Vagina (tissue), 2 donors: ENCODE measurements at regions not wholly inside any gene's neighbourhood (a gene's known extent, or its start where the extent isn't known, plus 50 kb on each side); places are given as distances from the start of the nearest gene placed in this dataset.
"Not testable (repeated sequence)": the region's sequence is repeated elsewhere in the genome, so short reads cannot be mapped to it uniquely, and the experiment has no call there.

Source experiments
- DNase-seq, 2 donors: peaks; one replicate each; pipeline ENCODE4 v3.0.0-alpha.2; 2017; ENCODE audit errors: extremely low spot score in 2 of 2
- H3K27ac ChIP-seq: fragments of 200-600 bp; sonication (generic); one replicate; pipeline ENCODE4 v1.5.1; 2019
- H3K27me3 ChIP-seq: fragments of 200-600 bp; sonication (generic); one replicate; pipeline ENCODE4 v1.5.1; 2019
- H3K36me3 ChIP-seq, 2 donors: fragments of 200-600 bp; sonication (generic); one replicate each; pipeline ENCODE4 v1.5.1; 2017 to 2019
- H3K4me1 ChIP-seq: fragments of 200-600 bp; sonication (generic); one replicate; pipeline ENCODE4 v1.5.1; 2019
- H3K4me3 ChIP-seq, 2 donors: fragments of 200-600 bp; sonication (generic); 1 replicate in 1 of 2; 2 replicates in 1 of 2; pipeline ENCODE4 v1.5.1; 2016 to 2019
- H3K9me3 ChIP-seq: fragments of 200-600 bp; sonication (generic); one replicate; pipeline ENCODE4 v1.5.1; 2019
- CTCF ChIP-seq, 3 experiments: fragments of 450-650 bp in 2 of 3; fragments of 200-600 bp in 1 of 3; sonication (generic) in 1 of 3; IDR thresholded peaks; one replicate each; pipeline ENCODE4 v1.5.1; 2017 to 2019; ENCODE audit warnings: antibody characterized with exemption in 3 of 3, mild to moderate bottlenecking in 2 of 3, moderate library complexity in 2 of 3
- POLR2A ChIP-seq, 2 donors: fragments of 450-650 bp; IDR thresholded peaks; one replicate each; pipeline ENCODE4 v1.6.1; 2017; ENCODE audit warnings: antibody characterized with exemption in 2 of 2, mild to moderate bottlenecking in 2 of 2, moderate library complexity in 2 of 2
- POLR2AphosphoS5 ChIP-seq, 2 donors: sonication (generic); formaldehyde crosslinking; IDR thresholded peaks; one replicate each; pipeline ENCODE4 v1.9.0; 2017; ENCODE audit warnings: antibody characterized with exemption in 2 of 2, mild to moderate bottlenecking in 2 of 2, low read depth in 1 of 2; ENCODE audit not compliant: insufficient read depth in 1 of 2
- intact Hi-C: fragments of 100-400 bp; cut with DNase I; formaldehyde crosslinking; loops from one replicate; pipeline ENCODE4 v1.15.1; 2023

GRCh38 chr12:74595696-74596095 is 58.1 kb downstream of the ATXN7L3B start:
- no peaks in the 10 kb centered on the region for H3K4me1 ChIP-seq
- intact Hi-C loops, result no loop called here
- H3K9me3 ChIP-seq, result no peaks in the 10 kb centered on the region
- no peak overlapping the region for H3K4me3 ChIP-seq
- TF ChIP-seq POLR2AphosphoS5 (IDR thresholded peaks at IDR 0.05; ENCODE audit: insufficient read depth in 1 of 2, low read depth in 1 of 2), result no peak
- no peak for TF ChIP-seq CTCF (IDR thresholded peaks at IDR 0.05)
- no peak for TF ChIP-seq POLR2A (IDR thresholded peaks at IDR 0.05)
- no peak for DNase-seq
- no peaks in the 10 kb centered on the region for H3K36me3 ChIP-seq
- no peak overlapping the region for H3K27ac ChIP-seq
- H3K27me3 ChIP-seq, result no peaks in the 10 kb centered on the region

GRCh38 chr12:74598819-74599218 is 61.2 kb downstream of the ATXN7L3B start:
- no peak for TF ChIP-seq POLR2AphosphoS5 (IDR thresholded peaks at IDR 0.05; ENCODE audit: insufficient read depth in 1 of 2, low read depth in 1 of 2)
- no peak for TF ChIP-seq CTCF (IDR thresholded peaks at IDR 0.05)
- no peak for TF ChIP-seq POLR2A (IDR thresholded peaks at IDR 0.05)
- no peak for DNase-seq
- H3K4me1 ChIP-seq, result no peaks in the 10 kb centered on the region
- no peaks in the 10 kb centered on the region for H3K36me3 ChIP-seq
- no peaks in the 10 kb centered on the region for H3K27me3 ChIP-seq
- no peaks in the 10 kb centered on the region for H3K9me3 ChIP-seq
- intact Hi-C loops, result no loop called here
- no peak overlapping the region for H3K4me3 ChIP-seq
- no peak overlapping the region for H3K27ac ChIP-seq

- Histone ChIP-seq H3K4me3 (no peak overlapping the region), H3K4me1 (no peaks in the 10 kb centered on the region), H3K36me3 (no peaks in the 10 kb centered on the region), H3K9me3 (no peaks in the 10 kb centered on the region), H3K27me3 (no peaks in the 10 kb centered on the region), H3K27ac (no peak overlapping the region)
- intact Hi-C loops, result no loop called here
- DNase-seq, result no peak
- no peak for TF ChIP-seq POLR2AphosphoS5 (IDR thresholded peaks at IDR 0.05; ENCODE audit: insufficient read depth in 1 of 2, low read depth in 1 of 2)
- TF ChIP-seq CTCF (IDR thresholded peaks at IDR 0.05), result no peak
- no peak for TF ChIP-seq POLR2A (IDR thresholded peaks at IDR 0.05)
Measured at GRCh38 chr12:74599932-74600331, 62.3 kb downstream of the ATXN7L3B start.

GRCh38 chr12:74600817-74601216 is 63.2 kb downstream of the ATXN7L3B start:
- H3K27ac ChIP-seq, H3K36me3 ChIP-seq, intact Hi-C loops, H3K9me3 ChIP-seq, H3K27me3 ChIP-seq, DNase-seq, H3K4me3 ChIP-seq, H3K4me1 ChIP-seq: not testable (repeated sequence)

- Histone ChIP-seq H3K4me1 (no peaks in the 10 kb centered on the region), H3K27me3 (no peaks in the 10 kb centered on the region), H3K27ac (no peak overlapping the region), H3K36me3 (no peaks in the 10 kb centered on the region), H3K9me3 (no peaks in the 10 kb centered on the region), H3K4me3 (no peak overlapping the region)
- no peak for DNase-seq
- intact Hi-C loops, result no loop called here
- TF ChIP-seq POLR2A (IDR thresholded peaks at IDR 0.05) (no peak), POLR2AphosphoS5 (IDR thresholded peaks at IDR 0.05; ENCODE audit: insufficient read depth in 1 of 2, low read depth in 1 of 2) (no peak), CTCF (IDR thresholded peaks at IDR 0.05) (no peak)
Measured at GRCh38 chr12:74602881-74603672, 65.4 kb downstream of the ATXN7L3B start.
